ENCODE measurements at regions not wholly inside any gene's neighbourhood (a gene's known extent, or its start where the extent isn't known, plus 50 kb on each side); places are given as distances from the start of the nearest gene placed in this dataset.

DNA sequence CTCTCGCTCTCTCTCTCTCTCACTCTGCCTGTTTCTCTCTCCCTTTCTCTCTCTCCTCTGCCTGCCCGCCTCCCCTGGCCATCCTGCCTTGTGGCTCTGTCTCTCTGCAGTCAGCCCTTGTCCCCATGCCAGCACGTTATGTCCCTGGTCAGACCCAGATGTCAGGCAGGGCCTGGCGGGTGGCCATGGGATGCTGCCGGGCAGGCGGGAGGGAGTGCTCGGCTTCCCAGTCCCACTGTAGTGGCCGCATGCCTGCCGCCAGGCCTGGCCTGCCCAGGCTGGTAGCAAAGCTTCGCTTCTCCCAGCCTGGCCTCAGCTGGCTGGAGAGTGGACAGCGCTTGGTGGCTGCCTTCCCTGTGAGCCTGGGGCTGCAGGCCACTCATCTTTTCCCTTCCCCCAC, 121.5 kb upstream of the ZNF716 start:
- FAIRE-seq (no peak), DNase-seq (ENCODE audit: insufficient read length, low spot score) (no peak)
- TF ChIP-seq POLR2A (IDR thresholded peaks at IDR 0.05; ENCODE audit: low read depth, low read length): no peak

DNA sequence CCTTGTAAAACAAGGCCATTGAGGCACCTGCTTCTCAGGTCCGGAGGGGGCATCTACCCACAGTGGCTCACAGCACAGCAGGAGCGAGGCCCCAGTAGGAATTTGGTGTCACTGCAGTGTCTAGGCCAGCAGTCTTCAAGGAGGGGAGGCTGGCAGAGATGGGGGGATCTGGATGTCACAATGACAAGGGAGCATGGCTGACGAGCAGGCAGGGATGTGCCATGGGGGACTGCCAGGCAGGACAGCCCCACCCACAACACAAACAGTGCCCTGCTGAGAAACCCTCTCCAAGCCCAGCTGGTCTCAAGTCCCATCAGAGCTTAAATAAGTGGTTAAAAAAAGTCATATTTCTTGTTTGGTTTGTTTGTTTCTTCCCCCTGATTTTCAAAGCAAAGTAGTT, 121.0 kb upstream of the ZNF716 start:
- no peak for TF ChIP-seq POLR2A (IDR thresholded peaks at IDR 0.05; ENCODE audit: low read depth, low read length)
- FAIRE-seq: no peak
- DNase-seq (ENCODE audit: insufficient read length, low spot score): no peak

DNA sequence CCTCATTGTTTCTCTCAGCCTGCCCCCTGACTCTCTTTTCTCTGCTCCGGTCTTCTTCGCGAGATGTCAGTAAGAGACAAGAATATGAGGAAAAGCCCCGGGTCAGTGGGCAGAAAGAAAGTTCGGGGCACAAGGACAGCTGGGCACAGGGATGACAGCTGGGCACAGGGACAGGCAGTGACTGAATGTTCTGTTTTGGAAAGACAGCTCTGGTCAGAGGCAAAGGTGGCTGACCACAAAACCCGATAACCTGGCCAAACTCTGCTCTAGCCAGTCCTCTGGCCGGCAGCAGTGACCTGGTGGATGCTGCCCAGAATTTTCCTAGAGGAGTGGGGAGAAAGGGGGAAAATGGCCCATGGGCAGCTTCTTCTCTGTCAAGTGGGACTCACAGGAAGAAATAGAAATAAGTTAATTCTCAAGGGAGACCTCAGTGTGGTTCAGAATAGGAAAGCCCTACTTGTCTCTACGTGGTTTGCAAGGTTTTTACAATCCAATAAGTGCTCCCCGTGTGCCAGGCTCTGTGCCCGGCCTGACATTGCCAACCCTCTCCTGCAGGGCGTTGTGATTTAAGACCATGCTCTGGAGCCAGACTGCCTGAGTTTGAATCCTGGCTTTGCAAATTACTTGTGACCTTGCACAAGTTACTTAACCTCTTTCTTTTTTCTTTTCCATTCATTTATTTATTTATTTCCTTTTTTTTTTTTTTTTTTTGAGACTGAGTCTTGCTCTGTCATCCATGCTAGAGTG, 110.6 kb upstream of the ZNF716 start:
- no peak for TF ChIP-seq POLR2A (IDR thresholded peaks at IDR 0.05; ENCODE audit: low read depth, low read length)
- no peak for DNase-seq (ENCODE audit: insufficient read length, low spot score)
- FAIRE-seq: no peak

DNA sequence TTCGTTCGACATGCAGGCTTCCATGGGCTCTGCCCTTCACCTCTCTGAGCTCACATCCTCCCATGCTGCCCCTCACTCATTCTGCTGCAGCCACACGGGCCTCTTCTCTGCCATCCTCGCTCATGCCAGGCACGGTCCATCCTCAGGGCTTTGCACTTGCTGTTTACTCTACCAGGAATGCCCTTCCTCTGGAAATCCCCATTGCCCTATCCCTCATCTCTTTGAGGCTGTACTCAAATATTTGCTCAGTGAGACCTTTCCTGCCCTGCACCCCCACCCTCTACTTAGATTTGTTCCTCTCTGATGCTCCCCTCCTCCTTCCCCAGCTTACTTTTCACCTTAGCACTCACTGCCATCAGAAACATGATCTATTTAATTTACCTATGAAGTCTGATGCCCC, 107.0 kb upstream of the ZNF716 start:
- TF ChIP-seq POLR2A (IDR thresholded peaks at IDR 0.05; ENCODE audit: low read depth, low read length): no peak
- FAIRE-seq (no peak), DNase-seq (ENCODE audit: insufficient read length, low spot score) (no peak)

DNA sequence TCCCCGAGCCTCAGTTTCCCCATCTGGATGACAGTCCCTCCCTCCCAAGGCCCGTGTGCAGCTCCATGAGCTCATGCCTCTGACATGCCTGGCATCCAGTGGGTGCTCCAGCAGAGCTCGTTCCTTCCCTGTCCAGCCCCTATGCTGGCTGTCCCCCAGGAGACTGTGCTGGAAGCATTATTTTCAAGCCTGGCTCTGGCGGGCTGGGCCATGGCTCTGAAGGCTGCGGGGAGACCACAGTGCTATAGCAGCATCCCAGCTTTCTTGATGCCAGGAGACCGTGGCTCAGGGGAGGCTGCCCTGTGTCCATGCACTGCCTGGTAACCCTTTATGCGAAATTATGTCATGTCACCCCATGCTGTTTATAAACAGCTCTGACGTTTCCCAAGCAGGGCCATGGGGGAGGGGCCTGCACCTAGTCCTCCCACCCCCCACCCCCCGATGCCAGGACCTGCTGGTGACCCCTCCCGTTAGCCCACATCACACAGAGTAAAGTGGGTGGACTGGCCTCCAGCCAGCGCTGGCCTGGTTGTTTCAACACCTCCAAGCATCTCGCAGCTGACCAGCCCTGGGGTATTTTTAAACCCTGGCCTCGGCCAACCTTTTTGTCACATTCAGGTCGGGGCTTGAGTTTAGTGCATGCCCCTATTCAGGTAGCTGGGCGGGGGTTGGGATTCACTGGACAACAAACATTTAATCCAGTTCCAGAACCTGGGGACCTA, 105.9 kb upstream of the ZNF716 start:
- FAIRE-seq: no peak
- no peak for DNase-seq (ENCODE audit: insufficient read length, low spot score)
- TF ChIP-seq POLR2A (IDR thresholded peaks at IDR 0.05; ENCODE audit: low read depth, low read length): no peak

DNA sequence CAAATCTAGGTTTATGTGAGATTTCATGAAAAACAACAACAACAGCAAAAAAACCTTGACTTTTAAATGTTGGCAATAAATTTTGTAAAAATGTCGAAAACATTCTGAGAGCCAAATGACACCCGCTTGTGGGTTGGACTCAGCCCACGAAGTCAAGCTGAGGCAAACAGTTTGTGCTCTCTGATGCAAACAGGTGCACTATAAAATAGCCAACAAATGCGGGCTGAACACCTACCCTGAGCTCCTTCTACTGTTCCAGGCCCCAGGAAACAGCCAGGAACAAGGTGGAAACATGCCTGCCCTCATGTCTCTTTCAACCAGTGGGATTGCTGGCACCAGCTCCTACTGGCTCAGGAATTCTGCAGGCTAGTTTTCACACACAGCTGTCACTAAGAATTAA, 105.0 kb upstream of the ZNF716 start:
- DNase-seq (ENCODE audit: insufficient read length, low spot score): no peak
- no peak for FAIRE-seq
- no peak for TF ChIP-seq POLR2A (IDR thresholded peaks at IDR 0.05; ENCODE audit: low read depth, low read length)

DNA sequence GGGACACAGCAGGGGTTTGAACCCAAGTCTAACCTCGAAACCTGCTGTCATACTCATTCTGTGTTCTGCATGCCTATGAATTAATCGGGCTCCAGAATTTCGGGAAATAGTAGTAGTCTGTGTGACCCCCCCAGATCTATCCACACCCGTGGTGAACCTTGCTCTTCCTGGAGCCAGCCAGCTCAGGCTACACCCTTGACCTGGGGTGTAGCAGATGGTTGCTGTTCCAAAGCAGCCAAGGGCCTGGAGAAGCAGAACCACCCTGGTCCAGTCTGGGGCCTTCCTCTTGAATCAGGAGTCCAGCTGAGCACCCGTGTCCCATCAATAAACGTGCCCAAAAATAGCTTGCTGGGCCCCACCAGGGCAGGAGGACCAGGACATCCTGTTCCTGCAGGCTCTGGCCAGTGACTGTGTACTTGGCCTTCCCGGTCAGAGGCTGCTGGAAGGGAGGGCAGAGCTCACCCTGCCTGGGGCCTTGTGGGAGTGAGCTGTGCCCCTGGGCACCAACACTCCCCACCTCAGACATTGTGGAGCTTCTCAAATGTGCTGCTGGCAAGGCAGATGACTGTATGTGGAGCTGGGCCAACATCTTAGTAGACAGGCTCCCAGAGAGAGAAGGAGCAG, 101.2 kb upstream of the ZNF716 start:
- DNase-seq (ENCODE audit: insufficient read length, low spot score) (no peak), FAIRE-seq (no peak)
- no peak for TF ChIP-seq POLR2A (IDR thresholded peaks at IDR 0.05; ENCODE audit: low read depth, low read length)

DNA sequence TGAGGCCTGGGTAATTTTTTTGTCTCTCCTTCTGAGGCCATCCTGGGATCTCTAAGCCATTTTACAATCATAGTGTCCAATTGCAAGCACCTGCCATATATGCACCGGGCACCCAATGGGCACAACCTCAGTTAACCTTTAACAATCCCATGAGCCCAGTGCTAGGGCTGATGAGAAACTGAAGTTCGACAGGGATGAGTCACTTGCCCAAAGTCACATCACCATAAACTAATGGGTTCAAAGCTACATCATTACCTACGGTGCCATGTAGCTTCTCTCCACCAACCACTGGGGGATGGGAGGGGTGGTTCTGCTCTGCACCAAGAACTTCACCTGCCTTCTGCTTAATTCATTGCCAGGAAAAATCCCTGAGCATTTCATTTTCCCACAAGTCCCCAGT, 95.8 kb upstream of the ZNF716 start:
- no peak for TF ChIP-seq POLR2A (IDR thresholded peaks at IDR 0.05; ENCODE audit: low read depth, low read length)
- DNase-seq (ENCODE audit: insufficient read length, low spot score) (no peak), FAIRE-seq (no peak)

DNA sequence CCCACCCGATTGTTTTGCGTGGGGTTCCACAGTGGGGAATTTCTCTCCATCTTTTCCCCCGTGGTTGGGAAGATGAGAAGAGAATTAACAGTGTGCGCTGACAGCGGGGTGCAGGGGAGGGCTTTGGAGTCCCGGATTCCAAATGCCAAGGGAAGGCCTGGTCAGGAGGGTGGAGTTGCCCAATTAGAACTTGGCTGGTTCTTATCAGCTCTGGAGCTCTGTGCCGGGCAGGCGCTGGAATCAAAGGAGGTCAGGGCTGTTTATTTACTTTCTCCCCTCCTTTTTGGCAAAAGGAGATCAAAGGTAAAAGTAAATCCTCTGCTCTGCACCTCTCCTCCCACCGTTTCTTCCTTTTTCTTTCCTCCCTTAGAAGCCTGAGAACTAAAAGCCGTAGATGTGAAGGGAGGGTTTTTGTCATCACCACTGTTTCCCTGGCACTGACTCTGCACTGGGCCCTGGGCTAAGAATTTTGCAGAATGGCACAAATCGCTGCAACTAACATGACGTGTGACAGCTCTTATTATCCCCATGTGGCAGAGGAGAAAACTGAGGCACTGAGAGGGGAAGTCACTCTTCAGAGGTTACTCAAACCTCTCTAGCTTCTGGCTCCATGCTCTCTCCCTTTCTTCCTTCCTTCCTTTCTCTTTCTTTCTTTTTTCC, 95.2 kb upstream of the ZNF716 start:
- TF ChIP-seq POLR2A (IDR thresholded peaks at IDR 0.05; ENCODE audit: low read depth, low read length): no peak
- FAIRE-seq (no peak), DNase-seq (ENCODE audit: insufficient read length, low spot score) (no peak)

DNA sequence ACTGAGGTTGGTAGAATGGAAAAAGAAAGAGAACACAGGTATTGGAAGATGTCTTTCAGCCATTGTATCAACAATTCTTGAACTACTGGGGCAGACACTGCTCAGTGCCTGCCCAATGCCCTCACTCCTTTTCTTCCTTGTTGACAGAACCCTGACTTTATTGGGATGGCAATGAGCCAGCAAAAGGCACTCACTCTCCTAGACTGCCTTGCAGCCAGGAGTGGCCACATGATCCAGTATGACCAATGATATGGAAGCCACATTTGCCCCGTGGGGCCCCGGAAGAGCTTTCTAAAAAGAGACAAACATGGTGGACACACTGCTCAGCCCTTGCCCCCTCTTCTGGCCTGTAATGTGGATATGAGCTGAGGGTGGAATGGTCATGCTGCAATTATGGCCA, 88.6 kb upstream of the ZNF716 start:
- FAIRE-seq (no peak), DNase-seq (ENCODE audit: insufficient read length, low spot score) (no peak)
- TF ChIP-seq POLR2A (IDR thresholded peaks at IDR 0.05; ENCODE audit: low read depth, low read length): no peak

DNA sequence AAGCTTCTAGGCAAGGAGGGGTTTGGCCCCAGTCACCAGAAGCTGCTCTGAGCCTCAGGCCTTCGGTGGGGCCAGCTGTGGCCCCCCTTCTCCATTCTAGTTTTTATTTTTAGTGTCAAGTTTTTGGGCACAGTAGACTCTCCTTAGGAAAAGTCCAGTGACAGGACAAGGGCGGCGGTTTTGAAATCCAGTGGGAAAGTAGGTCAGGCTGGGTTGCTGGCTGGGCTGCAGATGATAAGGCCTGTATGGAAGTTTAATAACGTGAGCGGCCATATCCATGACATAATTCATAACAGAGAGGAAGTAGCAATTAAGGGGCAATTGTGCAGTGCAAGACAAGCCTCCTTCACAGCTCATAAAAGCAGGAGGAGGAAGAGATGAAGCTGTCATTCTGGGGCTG, 87.1 kb upstream of the ZNF716 start:
- DNase-seq (ENCODE audit: insufficient read length, low spot score): no peak
- FAIRE-seq: no peak
- TF ChIP-seq POLR2A (IDR thresholded peaks at IDR 0.05; ENCODE audit: low read depth, low read length): no peak

DNA sequence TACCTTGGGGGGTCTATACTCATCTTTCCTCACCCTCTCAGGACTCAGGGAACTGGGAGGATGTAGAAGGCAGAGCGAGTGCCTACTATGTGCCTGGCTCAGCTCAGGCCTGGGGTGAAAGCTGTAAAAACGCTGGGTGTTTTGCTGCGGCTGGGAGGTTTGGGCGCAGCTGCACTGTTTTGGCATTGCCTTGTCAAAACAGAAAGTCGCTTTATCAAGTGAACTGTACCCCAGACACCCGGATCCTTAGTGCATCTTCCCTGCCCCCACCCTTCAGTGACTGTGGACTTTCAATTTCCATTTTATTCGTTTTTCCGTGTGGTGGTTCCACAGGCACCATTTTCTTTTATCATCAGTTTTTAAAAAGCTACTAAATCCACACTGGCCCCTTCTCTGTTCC, 86.7 kb upstream of the ZNF716 start:
- TF ChIP-seq POLR2A (IDR thresholded peaks at IDR 0.05; ENCODE audit: low read depth, low read length): no peak
- DNase-seq (ENCODE audit: insufficient read length, low spot score): no peak
- FAIRE-seq: no peak

DNA sequence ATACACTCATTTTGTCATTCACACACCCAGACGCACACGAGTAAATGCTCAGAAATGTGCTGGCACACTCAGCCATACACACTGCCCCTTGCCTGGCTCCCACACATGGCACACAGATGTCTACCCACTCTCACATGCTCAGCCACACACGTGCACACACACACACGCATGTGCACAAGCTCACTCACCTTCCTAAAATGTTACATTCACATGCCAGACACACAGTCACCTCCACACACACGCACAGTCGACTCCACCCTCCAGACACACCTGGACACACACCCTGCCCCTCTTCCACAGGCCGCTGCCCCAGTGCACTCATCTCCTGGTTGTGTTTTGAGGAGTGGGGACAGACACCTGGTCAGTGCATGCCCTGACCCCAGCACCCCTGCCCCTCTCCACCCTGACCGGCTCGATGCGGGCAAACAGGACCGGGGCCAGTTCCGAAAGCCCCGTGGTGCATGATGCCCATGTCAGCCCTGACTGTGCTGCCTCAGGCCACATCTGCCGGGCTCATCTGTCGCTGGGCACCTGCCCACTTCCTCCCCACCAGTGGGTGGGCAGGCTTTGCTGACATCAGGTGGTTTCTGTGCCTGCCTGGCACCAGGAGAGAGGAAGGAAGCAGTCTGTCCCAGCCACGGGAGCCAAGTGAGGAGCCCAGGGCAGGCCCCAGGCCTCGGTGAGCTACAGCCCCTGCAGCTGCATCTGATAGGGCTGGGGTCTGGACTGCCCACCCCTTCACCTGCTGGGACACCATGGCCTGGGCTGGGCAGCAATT, 84.9 kb upstream of the ZNF716 start:
- DNase-seq (ENCODE audit: insufficient read length, low spot score) (no peak), FAIRE-seq (no peak)
- no peak for TF ChIP-seq POLR2A (IDR thresholded peaks at IDR 0.05; ENCODE audit: low read depth, low read length)

DNA sequence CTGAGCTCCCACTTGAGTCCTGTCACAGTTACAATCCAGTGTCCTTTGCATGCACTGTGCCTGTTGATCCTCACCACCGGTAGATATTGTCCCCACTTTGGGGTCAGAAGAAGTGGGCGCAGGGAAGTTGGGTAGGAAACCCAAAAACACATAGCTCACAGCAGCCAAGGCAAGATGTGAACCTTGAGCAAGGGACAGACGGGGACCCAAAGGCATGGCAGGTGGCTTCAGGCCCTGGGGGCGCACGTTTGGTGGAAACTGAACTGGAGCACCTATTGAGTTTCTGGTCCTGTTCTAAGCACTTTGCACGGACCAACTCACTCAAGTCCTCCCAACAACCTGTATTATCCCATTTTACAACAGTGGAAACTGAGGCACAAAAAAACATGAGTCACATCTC, 82.8 kb upstream of the ZNF716 start:
- DNase-seq (ENCODE audit: insufficient read length, low spot score) (no peak), FAIRE-seq (no peak)
- no peak for TF ChIP-seq POLR2A (IDR thresholded peaks at IDR 0.05; ENCODE audit: low read depth, low read length)
